WTC11 (cell line): ENCODE measurements at regions not wholly inside any gene's neighbourhood (a gene's known extent, or its start where the extent isn't known, plus 50 kb on each side); places are given as distances from the start of the nearest gene placed in this dataset.

Experiments used
- CTCF ChIP-seq: fragments of 200-600 bp; IDR thresholded peaks from 2 replicates; pipeline ENCODE4 v1.8.0; 2022; ENCODE audit warnings: antibody characterized with exemption
- ERG ChIP-seq: fragments of 250-450 bp; sonication (Bioruptor Pico); IDR thresholded peaks from 2 replicates; pipeline ENCODE4 v1.8.0; 2021; ENCODE audit warnings: mild to moderate bottlenecking
- JUN ChIP-seq: sonication (generic); formaldehyde crosslinking; IDR thresholded peaks from 2 replicates; pipeline ENCODE4 v1.8.0; 2023; ENCODE audit warnings: mild to moderate bottlenecking, missing genetic modification reagents
- NFATC4 ChIP-seq: fragments of 250-450 bp; sonication (Bioruptor Pico); IDR thresholded peaks from 2 replicates; pipeline ENCODE4 v1.9.0; 2021; ENCODE audit warnings: mild to moderate bottlenecking
- SP1 ChIP-seq: sonication (generic); formaldehyde crosslinking; conservative IDR thresholded peaks from 2 replicates; pipeline ENCODE4 v1.8.1; 2022; ENCODE audit warnings: missing genetic modification reagents
- TCF7 ChIP-seq: sonication (generic); formaldehyde crosslinking; IDR thresholded peaks from 2 replicates; pipeline ENCODE4 v1.8.0; 2022; ENCODE audit warnings: mild to moderate bottlenecking, low read depth, missing genetic modification reagents, moderate library complexity
- USF2 ChIP-seq: sonication (generic); formaldehyde crosslinking; IDR thresholded peaks from 2 replicates; pipeline ENCODE4 v1.8.1; 2023; ENCODE audit warnings: mild to moderate bottlenecking, missing genetic modification reagents, moderate library complexity
- ZNF532 ChIP-seq: fragments of 250-450 bp; sonication (Bioruptor Pico); IDR thresholded peaks from 2 replicates; pipeline ENCODE4 v1.9.0; 2021; ENCODE audit warnings: mild to moderate bottlenecking, borderline replicate concordance

GRCh38 chr20:57788936-57789613 is 79.3 kb upstream of the PMEPA1 start:
- TF ChIP-seq CTCF (no peak), SP1 (CRISPR knock-in tag) (no peak), TCF7 (CRISPR knock-in tag) (no peak), ZNF532 (CRISPR knock-in tag) (no peak), NFATC4 (CRISPR knock-in tag) (no peak), USF2 (CRISPR knock-in tag) (no peak), JUN (CRISPR knock-in tag) (no peak), ERG (CRISPR knock-in tag) (no peak)
